HG03432 (cell line): ENCODE measurements at regions not wholly inside any gene's neighbourhood (a gene's known extent, or its start where the extent isn't known, plus 50 kb on each side); places are given as distances from the start of the nearest gene placed in this dataset.

Source experiments
- ATAC-seq: cut with Tn5 transposase; IDR thresholded peaks from one replicate; pipeline ENCODE4 v1.9.1; 2021; ENCODE audit warnings: mild to moderate bottlenecking, moderate library complexity; ENCODE audit not compliant: unreplicated experiment

DNA sequence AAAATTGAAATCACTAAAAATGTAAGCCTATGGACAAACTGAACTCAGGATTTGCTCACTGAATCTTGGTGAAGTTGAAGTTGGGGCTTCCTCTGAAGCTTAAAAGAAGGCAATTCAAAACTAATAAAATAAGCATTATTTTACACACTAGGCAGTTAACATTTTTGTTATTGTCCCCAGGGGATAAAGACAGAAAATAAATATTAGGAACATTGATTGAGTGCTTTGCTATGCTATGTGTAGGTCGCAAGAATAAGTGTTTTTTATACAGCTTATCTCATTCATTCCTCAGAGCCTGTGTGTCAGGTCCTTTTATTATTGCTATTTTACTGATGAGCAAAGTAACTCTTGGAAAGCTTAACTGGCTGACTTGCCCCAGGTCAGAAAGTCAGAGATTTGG lies 82.2 kb downstream of the ZNF608 start:
- ATAC-seq = no peak

DNA sequence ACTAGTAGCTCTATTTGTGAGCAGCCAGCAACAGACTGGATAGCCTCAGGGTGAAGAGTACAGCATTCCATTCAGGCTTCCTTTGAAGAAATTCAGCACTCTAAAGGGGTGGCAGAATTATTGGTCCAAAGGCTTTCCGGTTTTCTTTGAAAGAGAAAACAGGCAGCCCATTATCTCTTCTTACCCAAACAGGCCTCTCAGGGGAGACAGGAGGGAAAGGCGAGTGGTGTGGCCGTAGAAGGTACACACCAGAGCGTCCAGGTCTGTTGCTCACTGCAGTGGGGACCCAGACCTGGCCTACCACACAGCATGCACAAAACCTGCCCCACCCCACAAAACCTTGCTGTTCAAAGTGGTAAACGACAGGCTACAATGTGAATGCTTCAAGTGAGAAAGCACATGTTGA lies 83.3 kb downstream of the ZNF608 start:
- no peak for ATAC-seq

DNA sequence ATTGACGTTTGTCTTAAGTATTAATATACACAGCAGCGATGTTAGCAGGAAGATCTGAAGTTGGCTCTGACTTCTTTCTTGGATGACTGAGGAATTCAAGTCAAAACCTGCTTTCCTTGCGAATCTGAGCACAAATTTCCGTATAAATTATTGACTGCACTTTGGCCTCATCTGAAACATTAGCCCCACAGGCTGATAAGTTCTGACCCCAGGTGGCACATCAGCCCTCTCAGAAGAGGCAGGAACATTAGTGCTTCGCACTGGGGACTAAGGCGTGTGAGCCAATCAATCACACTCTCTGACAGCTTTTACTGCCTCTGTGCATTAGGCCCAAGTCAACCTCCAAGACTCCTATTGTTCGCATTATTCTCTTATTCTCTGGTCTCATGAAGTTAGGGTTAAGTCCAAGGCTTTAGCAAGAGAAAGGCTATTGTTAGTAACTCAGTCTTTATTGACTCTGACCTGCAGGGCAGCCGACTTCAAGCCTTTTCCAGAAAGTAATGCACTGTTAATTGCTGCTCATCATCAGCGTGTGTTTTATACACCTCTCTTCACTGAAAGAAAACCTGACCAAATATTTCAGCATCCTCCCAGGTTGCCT lies 84.2 kb downstream of the ZNF608 start:
- ATAC-seq = no peak

DNA sequence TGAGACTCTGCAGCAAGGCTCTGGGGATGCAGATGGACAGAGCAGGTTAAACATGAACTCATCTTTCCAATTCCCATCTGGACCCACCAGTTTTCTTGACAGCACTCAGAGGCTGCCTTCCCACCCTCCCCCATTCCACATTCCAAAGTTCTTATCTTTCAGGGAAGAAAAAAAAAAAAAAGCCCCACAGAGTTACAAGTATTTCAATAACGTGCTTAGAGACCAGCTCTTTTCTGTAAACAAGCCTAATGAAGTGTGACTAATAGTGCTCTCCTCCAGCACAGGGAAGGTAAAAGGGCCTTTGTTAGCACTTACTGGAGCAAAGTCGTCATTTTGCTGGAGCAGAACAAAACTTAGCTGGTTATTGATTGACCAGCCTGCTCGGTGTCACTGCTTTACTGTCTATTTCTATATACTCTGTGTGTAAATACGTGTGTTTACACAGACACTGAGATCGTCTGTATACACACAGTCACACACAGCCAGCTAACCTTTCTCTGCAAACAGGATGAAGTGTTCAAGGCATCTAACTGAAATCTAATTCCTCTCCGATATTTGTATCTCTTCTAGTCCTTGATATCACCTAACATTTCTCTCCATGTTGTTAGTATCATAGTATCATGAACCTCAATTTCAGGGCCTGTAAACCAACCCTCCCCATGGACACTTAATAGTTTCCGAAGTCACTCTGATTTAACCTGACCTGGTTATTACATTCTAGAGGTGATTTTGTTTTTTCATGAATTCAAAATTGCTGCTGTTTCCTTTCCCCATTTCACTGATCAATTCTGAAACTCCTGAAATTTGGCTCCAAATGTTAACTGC lies 84.9 kb downstream of the ZNF608 start:
- ATAC-seq = peak; percentile 57

DNA sequence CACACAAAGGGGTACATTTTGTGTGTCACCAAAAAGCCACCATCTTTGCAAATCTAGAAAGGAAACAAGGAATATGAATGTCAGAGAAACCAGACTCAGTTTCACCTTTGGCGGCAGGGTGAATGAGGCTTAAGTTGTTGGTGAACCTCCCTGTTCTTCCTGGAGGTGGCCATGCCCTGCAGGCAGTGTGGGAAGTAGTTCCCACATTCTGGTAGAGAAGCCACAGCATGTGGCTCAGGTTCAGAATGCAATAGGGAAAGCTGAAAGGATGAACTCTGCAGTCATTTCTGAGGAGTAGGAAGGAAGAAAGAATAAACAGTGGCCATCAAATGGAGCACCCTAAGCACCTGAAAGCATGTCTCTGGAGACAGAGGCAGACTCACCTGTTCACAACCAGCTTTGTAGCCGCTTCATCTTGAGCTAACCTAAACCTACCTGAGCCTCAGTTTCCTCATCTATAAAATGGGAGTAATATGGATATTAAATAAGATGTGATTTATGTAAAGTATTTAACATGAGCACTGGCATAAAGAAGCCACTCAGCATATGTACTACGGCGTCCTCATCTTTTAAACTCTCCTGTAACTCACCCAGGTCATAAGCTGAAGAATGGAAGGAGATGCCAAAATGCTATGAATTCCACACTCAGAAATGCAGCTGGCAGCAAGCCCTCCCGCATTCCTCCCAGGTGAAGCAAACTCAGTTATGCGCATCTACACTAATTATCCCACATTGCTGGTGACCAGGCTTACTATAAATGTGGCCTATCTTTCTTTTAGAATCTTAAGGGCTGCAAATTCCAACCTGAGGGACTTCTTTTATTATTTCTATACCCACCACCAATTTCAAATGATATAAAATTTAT lies 86.0 kb downstream of the ZNF608 start:
- ATAC-seq = no peak

DNA sequence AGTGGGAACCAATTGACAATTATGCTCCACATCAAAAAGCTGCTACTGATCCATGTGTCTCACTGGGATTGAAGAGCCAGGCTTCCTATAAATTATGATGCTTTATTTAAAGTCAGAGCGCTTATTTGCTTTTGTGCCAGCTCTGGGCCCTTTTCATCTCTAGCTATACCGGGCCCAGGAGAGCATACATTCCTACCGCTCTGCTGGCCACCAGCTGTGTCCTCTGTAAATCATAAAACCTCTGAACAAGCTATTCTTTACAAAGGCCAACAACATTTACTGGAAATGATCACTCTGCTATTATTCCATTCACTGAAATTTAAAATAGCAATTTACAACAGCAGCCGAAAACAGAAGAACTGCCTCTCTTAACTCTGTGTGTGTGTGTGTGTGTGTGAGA lies 86.6 kb downstream of the ZNF608 start:
- ATAC-seq = no peak

DNA sequence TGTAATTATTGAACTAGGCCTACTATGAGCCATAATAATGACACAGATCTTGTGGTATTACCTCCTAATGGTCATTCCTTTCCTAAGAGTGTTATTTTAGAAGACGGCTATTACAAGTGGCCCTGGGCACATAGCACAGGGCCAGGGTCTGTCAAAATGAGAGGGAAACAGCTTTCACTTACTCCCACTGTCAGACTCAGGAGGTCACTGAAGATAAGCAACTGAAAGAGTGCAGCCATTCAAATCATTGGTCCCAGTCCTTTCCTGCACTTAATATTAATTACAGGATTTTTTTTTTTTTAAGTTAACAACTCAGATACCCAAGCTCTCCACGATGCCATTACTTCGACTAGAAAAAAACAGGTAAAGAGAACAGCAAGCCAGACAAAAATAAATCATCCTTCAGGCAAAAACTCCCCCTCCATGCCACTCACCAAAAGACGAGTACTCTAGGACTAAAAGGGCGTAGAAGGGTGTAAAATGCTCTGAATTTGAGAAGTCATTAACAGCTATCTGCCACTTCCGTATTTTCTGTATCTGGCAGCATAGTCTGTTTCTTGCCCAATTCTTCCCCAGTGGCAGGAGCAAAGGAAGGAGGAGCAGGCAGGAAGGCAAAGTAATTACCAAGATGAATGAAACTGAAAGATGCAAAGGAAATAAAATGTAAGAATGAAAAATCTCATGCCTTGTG lies 87.4 kb downstream of the ZNF608 start:
- no peak for ATAC-seq

DNA sequence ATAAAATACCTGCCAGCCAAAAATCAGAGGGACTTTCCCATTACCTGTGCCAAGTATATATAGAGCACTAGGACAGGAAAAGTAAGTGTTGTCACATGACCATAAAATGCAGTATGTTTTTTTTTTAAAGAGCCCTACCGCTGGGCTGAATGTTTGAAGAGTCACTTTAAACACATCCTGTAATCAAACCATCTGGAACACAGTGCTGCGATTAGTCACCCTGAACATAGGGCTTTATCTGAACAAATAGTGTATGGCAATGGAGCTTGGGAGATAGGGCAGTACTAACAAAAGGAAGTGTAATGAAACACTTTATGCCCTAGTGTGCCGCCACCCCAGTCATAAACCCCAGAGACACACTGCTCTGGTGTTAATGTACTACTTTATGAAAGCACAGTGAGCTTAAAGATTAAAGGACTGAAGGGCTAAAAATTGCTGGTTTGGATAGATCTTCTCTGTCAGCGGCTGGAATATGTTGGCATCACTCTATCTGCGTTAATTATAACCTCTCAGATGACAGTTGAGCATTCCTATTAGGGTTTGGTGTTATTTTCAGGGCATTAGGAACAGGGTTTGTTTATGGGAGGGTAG lies 90.4 kb downstream of the ZNF608 start:
- ATAC-seq = peak; percentile 34

DNA sequence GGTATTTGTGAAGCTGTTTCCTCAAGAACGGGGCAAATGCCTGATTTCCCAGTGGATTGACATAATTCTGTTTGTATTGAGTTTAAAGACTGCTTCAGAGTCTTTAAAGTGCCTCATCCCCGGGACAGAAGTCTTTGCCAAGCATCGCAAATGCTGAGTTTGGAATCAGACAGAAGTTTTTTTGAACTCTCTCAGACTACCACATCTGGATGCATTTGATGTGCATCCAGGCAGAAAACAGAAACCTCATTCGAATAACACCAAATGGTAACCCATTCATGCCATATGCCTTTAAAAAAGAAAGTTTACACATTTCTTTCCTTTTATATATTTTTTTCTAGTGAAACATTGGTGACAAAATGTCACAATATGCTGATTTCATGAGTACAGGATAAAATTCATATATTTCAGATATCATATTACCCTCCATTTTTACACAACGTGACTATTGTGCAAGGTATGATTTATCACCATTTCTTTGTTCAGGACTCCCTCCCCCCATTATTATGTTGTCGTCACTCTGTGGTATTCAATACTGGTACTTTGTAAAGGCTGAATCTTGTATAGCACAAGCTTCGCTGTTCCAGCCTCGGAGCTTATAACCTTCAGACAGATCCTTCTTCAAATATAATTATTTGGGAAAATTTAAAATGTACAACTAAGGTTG lies 91.1 kb downstream of the ZNF608 start:
- ATAC-seq = no peak

DNA sequence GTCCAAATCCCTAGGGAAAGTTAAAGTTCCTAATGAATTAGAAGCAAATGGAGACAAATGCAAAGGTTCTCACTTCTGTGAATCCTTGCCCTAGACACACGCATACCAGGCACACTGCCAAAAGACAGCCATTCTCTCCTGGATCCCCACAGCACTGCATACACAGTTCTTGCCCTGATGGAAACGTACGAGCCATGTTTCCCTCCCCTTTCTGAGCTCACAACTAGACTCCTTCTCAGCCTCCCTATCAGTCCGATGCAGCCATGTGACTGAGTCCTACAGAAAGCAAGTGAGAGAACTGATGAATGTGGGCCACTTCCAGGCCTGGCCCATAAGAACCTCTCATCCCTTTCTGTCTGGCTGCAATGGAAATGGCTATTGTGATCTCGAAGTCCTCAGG lies 92.0 kb downstream of the ZNF608 start:
- ATAC-seq = no peak

DNA sequence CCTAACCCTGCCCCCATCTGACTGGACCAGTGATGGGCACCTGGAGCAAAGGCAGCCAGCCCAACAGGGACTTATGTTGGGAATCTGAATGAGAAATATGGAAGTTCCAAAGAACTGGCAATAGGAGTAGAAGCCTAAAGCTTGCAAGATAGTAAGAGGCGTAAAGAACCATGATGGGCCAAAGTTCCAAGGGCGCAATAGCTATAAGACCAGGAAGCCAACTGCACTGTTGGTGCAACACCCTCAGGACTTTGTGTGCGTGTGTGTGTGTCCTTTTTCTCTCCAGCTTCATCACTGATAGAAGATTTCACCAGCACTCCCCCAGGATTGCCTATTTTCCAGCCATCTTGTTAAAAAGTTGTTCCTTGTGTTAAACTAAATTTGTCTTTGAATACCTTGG lies 92.8 kb downstream of the ZNF608 start:
- no peak for ATAC-seq

DNA sequence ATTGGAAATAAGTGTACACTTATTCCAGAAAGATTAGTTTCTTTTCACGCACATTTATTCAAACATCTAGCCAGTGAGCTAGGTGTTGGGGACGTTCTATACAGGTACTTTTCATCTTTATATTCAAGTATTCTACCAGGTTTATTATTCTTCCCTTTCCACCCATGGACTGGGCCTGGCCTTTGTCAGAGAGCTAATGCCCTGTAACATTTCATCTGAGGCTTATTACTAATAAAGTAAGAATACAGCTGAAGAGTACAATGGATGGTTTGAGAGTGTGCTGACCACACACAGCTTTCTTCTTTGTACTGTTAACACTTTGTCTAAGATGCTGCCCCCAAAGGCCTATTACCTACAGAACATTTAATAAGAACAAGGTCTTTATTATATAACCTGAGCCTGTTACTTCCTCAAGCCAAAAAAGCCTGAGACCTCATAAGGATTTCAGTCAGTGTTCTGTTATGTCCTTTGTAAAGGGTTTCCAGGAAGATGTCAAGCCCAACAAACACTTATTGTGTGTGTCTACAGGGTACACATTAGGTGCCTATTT lies 93.5 kb downstream of the ZNF608 start:
- ATAC-seq = no peak

DNA sequence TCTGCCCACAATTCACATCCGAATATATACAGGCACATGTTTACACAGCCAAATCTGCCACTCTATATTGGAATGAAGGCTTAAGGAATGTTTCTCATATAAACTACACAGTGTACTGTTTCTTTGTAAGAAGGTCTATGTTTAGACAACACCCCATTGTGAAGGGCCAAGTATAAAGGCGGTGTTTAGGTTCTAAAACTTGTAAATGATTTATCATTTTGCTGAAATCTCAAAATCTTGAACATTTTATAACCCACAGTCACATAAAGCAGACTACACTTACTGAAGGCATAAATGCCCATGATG lies 94.0 kb downstream of the ZNF608 start:
- ATAC-seq = no peak

DNA sequence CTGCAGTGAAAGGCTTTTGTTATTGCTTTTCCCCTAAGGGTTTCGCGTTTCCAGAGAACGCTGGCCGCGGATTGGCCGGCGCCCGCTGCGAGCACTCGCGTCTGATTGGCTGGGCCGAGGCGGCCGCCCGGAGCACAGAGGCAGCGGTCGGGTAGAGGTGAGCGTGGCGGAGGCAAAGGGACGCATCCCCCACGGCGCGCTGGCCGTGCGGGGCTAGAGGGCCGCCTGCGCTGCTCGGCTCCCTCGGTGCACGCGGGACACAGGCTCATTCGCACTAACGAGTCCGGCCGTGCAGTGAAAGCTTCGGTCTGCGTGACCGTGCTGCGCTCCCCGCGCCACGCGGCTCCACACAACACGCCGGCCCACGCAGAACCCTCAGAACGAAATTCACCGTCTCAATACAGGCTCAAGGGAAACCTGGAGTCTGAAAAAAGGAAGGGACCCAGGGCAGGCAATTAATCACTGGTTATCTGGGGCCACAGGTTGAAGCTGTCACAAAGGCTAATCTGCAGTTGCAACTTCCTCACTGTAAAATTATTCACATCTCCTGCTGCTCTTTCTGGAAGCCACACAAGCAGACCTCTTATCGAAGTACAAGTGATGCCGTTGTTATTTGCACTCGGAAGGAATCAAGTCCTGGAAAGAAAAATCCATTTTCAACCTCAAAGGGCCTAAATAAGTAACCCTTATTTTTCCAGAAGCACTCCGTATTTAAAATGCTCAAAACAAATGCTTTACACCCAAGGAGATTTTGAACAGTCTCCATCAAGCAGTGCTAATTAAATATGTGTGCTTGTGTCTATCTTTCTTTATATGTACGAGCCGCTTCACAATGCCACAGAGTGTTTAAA lies 94.6 kb downstream of the ZNF608 start:
- peak; percentile 48 for ATAC-seq

DNA sequence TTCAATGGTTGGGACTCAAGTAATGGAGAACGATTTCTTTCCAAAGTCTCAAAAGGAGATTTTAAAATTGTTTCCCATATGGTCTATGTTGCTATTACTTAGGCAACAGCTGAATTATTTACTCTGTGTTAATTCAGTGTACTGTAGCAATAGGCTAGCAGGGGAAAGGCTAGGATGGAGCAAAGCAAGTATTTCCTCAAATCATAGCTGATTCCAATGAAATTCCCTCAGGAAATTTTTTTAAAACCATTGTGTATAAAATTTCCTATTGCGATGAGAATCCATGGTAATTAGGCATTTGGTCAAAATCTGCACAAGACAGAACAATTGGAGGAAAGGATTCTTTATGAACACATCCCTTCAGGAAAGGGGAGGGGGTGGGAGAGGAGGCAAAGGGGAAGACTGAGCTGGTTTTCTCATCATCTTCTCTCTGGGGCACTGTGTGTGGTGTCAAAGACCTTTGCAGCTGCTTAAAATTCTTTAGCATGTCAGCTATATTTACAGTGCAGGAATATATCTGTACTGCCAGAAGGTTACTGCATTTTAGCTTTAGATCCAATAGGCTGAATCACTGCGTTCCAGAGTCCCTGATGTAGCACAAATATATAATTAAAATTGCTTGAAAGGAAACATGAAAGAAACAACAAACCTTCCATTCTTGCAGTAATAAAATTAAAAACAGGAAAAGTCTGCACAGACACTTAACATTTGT lies 95.3 kb downstream of the ZNF608 start:
- no peak for ATAC-seq

DNA sequence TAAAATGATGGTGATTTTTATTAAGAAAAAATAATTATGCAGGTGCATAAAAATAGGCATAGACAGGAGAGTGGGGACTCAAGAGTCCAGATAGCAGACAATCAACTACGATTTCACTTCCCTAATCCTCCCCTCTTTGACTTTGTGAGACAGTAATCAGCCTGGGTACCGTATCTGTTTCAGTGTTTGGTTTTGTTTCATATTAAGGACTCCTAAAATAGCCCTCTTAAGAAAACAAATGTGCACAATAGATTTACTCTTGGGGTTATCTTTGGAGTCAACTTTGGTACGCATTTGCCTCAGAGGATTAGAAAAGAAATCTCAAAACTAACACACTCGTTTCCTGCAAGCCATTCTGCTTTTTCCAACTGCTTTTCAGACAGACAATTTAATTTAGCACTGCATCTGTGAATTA lies 96.3 kb downstream of the ZNF608 start:
- peak; percentile 67 for ATAC-seq

DNA sequence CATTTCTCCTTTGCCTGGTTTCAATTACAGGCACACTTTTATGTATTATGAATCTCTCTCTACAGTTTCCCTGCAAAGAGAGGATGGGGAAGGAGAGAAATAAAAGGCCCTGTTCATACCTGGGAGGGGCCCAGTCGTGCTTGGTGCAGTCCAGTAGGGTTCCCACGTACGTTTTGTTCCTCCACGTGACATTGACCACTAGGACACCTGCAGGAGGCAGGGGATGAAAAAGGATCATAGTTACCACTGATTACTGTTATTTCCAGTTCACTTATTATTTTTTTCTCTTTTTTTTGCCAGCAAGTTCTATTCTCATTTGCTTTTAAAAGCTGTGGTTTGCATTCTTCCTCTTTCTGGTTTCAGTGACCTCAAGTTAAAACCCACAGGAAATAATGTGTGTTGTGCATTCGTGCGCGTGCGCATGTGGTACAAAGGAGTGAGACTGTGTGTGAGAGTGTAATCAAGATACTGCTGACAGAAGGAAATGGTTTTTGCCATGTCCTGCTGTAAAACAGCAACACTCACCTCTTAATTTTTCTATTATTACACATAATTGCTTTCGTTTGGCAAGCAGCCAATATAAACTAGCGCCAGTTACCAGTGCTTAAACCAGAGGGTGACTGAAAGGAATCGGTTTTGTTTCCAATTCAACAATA lies 96.8 kb downstream of the ZNF608 start:
- ATAC-seq = peak; percentile 76

DNA sequence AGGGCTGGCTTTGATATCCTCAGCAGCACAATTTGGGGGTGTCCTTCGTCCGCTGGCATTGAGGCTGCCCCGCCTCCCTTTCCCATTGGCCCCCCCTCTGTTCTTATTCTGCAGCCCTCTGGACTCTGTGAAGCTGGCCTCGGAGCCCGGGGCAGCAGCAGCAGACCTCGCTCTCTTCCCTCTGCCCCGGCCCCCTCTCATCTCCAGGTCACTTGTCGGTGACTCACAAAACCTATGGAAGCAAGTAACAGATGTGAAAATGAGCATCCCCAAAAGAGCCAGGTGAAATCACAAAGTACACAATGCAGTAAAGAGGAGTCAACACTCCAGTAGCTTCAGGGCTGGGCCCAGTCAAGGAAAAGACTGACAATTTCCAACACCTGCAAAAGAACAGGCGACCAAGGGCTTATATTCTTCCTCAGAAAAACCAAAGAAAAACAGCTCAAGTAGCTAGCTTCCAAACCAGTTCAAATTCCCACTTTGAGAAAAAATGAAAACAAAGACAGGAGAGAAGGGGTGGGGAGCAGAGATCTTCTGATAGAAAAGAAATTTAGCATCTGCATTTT lies 97.5 kb downstream of the ZNF608 start:
- ATAC-seq = no peak
